ENCODE measurements at regions not wholly inside any gene's neighbourhood (a gene's known extent, or its start where the extent isn't known, plus 50 kb on each side); places are given as distances from the start of the nearest gene placed in this dataset.

DNA sequence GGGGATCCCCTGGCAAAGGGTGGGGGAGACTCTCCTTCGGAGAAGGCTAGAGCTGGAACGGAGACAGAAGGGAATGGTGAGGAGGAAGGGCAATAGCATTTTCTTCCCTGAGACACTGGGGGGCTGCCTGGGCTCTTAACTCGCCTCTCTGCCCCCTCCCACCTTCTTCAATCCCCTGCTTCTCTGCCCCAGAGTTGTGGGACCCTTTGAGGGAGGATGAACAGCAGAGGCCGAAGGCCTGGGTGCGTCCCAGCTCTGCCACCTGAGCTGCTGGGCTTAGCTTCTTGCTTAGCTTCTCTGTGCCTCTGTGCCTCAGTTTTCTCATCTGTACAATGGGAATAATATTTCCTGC is 72.4 kb downstream of the RTL6 start:
- TF ChIP-seq, protein P1, sequence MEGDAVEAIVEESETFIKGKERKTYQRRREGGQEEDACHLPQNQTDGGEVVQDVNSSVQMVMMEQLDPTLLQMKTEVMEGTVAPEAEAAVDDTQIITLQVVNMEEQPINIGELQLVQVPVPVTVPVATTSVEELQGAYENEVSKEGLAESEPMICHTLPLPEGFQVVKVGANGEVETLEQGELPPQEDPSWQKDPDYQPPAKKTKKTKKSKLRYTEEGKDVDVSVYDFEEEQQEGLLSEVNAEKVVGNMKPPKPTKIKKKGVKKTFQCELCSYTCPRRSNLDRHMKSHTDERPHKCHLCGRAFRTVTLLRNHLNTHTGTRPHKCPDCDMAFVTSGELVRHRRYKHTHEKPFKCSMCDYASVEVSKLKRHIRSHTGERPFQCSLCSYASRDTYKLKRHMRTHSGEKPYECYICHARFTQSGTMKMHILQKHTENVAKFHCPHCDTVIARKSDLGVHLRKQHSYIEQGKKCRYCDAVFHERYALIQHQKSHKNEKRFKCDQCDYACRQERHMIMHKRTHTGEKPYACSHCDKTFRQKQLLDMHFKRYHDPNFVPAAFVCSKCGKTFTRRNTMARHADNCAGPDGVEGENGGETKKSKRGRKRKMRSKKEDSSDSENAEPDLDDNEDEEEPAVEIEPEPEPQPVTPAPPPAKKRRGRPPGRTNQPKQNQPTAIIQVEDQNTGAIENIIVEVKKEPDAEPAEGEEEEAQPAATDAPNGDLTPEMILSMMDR (IDR thresholded peaks at IDR 0.05) = no peak
- no peak for TF ChIP-seq EZH2 (IDR thresholded peaks at IDR 0.05)

Data from neural progenitor cell (in vitro differentiated cells).